WTC11 (cell line): ENCODE measurements at regions not wholly inside any gene's neighbourhood (a gene's known extent, or its start where the extent isn't known, plus 50 kb on each side); places are given as distances from the start of the nearest gene placed in this dataset.

Source experiments
- ATAC-seq: fragments of 200-7000 bp; cut with Tn5 transposase; 2 replicates; pipeline ENCODE4 v1.10.0; 2021; ENCODE audit warnings: mild to moderate bottlenecking, moderate library complexity
- CTCF ChIA-PET: fragments of 300-600 bp; sonication (Branson Sonifier 250); formaldehyde crosslinking; loops from one replicate; lab custom pipeline; 2021; ENCODE audit warnings: antibody characterized with exemption; lab: Charles Lee
- POLR2A ChIA-PET: fragments of 350-600 bp; sonication (Branson Sonifier 250); formaldehyde crosslinking; loops from one replicate; lab custom pipeline; 2021; ENCODE audit warnings: antibody characterized with exemption; lab: Charles Lee
- DNase-seq: peaks from one replicate; pipeline ENCODE4 v3.0.0; 2021; ENCODE audit warnings: low spot score
- H3K27ac Mint-ChIP-seq: 2 replicates; pipeline ENCODE4 v1.8.0; 2021; ENCODE audit warnings: mixed read lengths
- H3K27me3 Mint-ChIP-seq: 2 replicates; pipeline ENCODE4 v1.8.0; 2021; ENCODE audit warnings: low read depth, mild to moderate bottlenecking, moderate library complexity, mixed read lengths
- H3K36me3 Mint-ChIP-seq: 2 replicates; pipeline ENCODE4 v1.8.0; 2021; ENCODE audit warnings: mixed read lengths
- H3K4me1 Mint-ChIP-seq: 2 replicates; pipeline ENCODE4 v1.8.0; 2022; ENCODE audit warnings: mixed read lengths
- H3K4me3 Mint-ChIP-seq: 2 replicates; pipeline ENCODE4 v1.8.0; 2021; ENCODE audit warnings: mild to moderate bottlenecking, moderate library complexity, mixed read lengths
- H3K9me3 Mint-ChIP-seq: 2 replicates; pipeline ENCODE4 v1.8.0; 2021; ENCODE audit warnings: mixed read lengths
- ARID4B ChIP-seq: sonication (generic); formaldehyde crosslinking; IDR thresholded peaks from 2 replicates; pipeline ENCODE4 v1.8.0; 2023; ENCODE audit warnings: missing genetic modification reagents, mild to moderate bottlenecking, borderline replicate concordance
- ATF1 ChIP-seq: sonication (generic); formaldehyde crosslinking; IDR thresholded peaks from 2 replicates; pipeline ENCODE4 v1.8.1; 2023; ENCODE audit warnings: mild to moderate bottlenecking, moderate library complexity, missing genetic modification reagents
- CTCF ChIP-seq: fragments of 200-600 bp; IDR thresholded peaks from 2 replicates; pipeline ENCODE4 v1.8.0; 2022; ENCODE audit warnings: antibody characterized with exemption
- E2F4 ChIP-seq: sonication (generic); formaldehyde crosslinking; IDR thresholded peaks from 2 replicates; pipeline ENCODE4 v1.8.1; 2022; ENCODE audit warnings: low read depth, mild to moderate bottlenecking, moderate library complexity, missing genetic modification reagents, borderline replicate concordance
- E2F5 ChIP-seq: sonication (generic); formaldehyde crosslinking; IDR thresholded peaks from 2 replicates; pipeline ENCODE4 v1.8.1; 2022; ENCODE audit warnings: mild to moderate bottlenecking, moderate library complexity, missing genetic modification reagents
- ETV6 ChIP-seq: sonication (generic); formaldehyde crosslinking; IDR thresholded peaks from 2 replicates; pipeline ENCODE4 v1.8.1; 2022; ENCODE audit warnings: mild to moderate bottlenecking, missing genetic modification reagents
- HMGA2 ChIP-seq: fragments of 250-450 bp; sonication (Bioruptor Pico); IDR thresholded peaks from 2 replicates; pipeline ENCODE4 v1.4.0; 2021; ENCODE audit warnings: mild to moderate bottlenecking, moderate library complexity
- PRDM15 ChIP-seq: sonication (generic); formaldehyde crosslinking; IDR thresholded peaks from 2 replicates; pipeline ENCODE4 v1.8.0; 2022; ENCODE audit warnings: missing genetic modification reagents
- RORB ChIP-seq: fragments of 250-450 bp; sonication (Bioruptor Pico); IDR thresholded peaks from 2 replicates; pipeline ENCODE4 v1.9.0; 2021; ENCODE audit warnings: mild to moderate bottlenecking
- SP1 ChIP-seq: sonication (generic); formaldehyde crosslinking; conservative IDR thresholded peaks from 2 replicates; pipeline ENCODE4 v1.8.1; 2022; ENCODE audit warnings: missing genetic modification reagents
- TCF7 ChIP-seq: sonication (generic); formaldehyde crosslinking; IDR thresholded peaks from 2 replicates; pipeline ENCODE4 v1.8.0; 2022; ENCODE audit warnings: mild to moderate bottlenecking, low read depth, missing genetic modification reagents, moderate library complexity
- TEAD4 ChIP-seq: sonication (generic); formaldehyde crosslinking; IDR thresholded peaks from 2 replicates; pipeline ENCODE4 v1.8.0; 2022; ENCODE audit warnings: mild to moderate bottlenecking, missing genetic modification reagents
- USF2 ChIP-seq: sonication (generic); formaldehyde crosslinking; IDR thresholded peaks from 2 replicates; pipeline ENCODE4 v1.8.1; 2023; ENCODE audit warnings: mild to moderate bottlenecking, missing genetic modification reagents, moderate library complexity
- ZBTB21 ChIP-seq: sonication (generic); formaldehyde crosslinking; IDR thresholded peaks from 2 replicates; pipeline ENCODE4 v1.8.1; 2023; ENCODE audit warnings: mild to moderate bottlenecking, missing genetic modification reagents, borderline replicate concordance
- ZNF396 ChIP-seq: fragments of 250-450 bp; sonication (Bioruptor Pico); IDR thresholded peaks from 2 replicates; pipeline ENCODE4 v1.8.0; 2021; ENCODE audit warnings: mild to moderate bottlenecking, moderate library complexity, borderline replicate concordance
- ZNF416 ChIP-seq: fragments of 250-450 bp; sonication (Bioruptor Pico); IDR thresholded peaks from 2 replicates; pipeline ENCODE4 v1.9.0; 2021; ENCODE audit warnings: mild to moderate bottlenecking, inconsistent platforms

- DNase-seq (peak; percentile 31), ATAC-seq (peak; percentile 84)
- no peak for TF ChIP-seq PRDM15 (CRISPR knock-in tag)
- TF ChIP-seq USF2 (CRISPR knock-in tag): 0 out of 2 replicates have a peak, but pooled peaks have one; percentile 9
- Mint-ChIP-seq H3K9me3 (no peaks in the 10 kb centered on the region), H3K27me3 (peaks cover 35% of the 10 kb centered on the region), H3K4me3 (no peak overlapping the region), H3K4me1 (peaks cover 14% of the 10 kb centered on the region), H3K27ac (no peak overlapping the region), H3K36me3 (no peaks in the 10 kb centered on the region)
- POLR2A ChIA-PET: no interaction called here
- CTCF ChIA-PET: interaction anchor here (1.0 to 1.9 kb wide), 3 partner anchors 10 to 62 kb away, joined by 3 to 12 read pairs (median 3); no protein-coding TSS in a partner anchor
Measured at GRCh38 chr17:33459078-33459940, 166.2 kb upstream of the ASIC2 start.

GRCh38 chr17:33460781-33461450, 167.8 kb upstream of the ASIC2 start:
- no peak for ATAC-seq
- TF ChIP-seq ZNF396 (CRISPR knock-in tag): no peak
- no peak for TF ChIP-seq TCF7 (CRISPR knock-in tag)
- TF ChIP-seq ARID4B: no peak
- no peak for TF ChIP-seq ATF1
- TF ChIP-seq E2F5 (CRISPR knock-in tag): no peak
- no peak for TF ChIP-seq TEAD4
- TF ChIP-seq CTCF: no peak
- no peak for TF ChIP-seq ZBTB21 (CRISPR knock-in tag)
- TF ChIP-seq SP1 (CRISPR knock-in tag): no peak
- TF ChIP-seq E2F4 (CRISPR knock-in tag): no peak
- no peak for TF ChIP-seq HMGA2 (CRISPR knock-in tag)
- no peak for TF ChIP-seq RORB (CRISPR knock-in tag)
- no peak for TF ChIP-seq ZNF416
- no peak for TF ChIP-seq ETV6 (CRISPR knock-in tag)
- CTCF ChIA-PET: interaction anchor here (1.9 kb wide), 1 partner anchor 60 kb away, joined by 12 read pairs; no protein-coding TSS in a partner anchor

More at GRCh38 chr17:33460781-33461450, 167.8 kb upstream of the ASIC2 start:
- H3K4me3 Mint-ChIP-seq: no peak overlapping the region
- no peaks in the 10 kb centered on the region; the same call in 1 of the 2 replicates for H3K9me3 Mint-ChIP-seq
- peaks cover 23% of the 10 kb centered on the region for H3K27me3 Mint-ChIP-seq
- no peaks in the 10 kb centered on the region for H3K36me3 Mint-ChIP-seq
- H3K4me1 Mint-ChIP-seq: peaks cover 28% of the 10 kb centered on the region
- no peak overlapping the region for H3K27ac Mint-ChIP-seq
- no peak for DNase-seq
- POLR2A ChIA-PET: no interaction called here
